ENCODE measurements at regions not wholly inside any gene's neighbourhood (a gene's known extent, or its start where the extent isn't known, plus 50 kb on each side); places are given as distances from the start of the nearest gene placed in this dataset.

- TF ChIP-seq CTCF (IDR thresholded peaks at IDR 0.05; ENCODE audit: extremely low read depth, insufficient read depth, missing control alignments) = no peak
- DNase-seq (ENCODE audit: low spot score) = no peak
- in situ Hi-C loops (cut with MboI; ENCODE audit: low pct_unique_long_range_greater_than_20kb, low sequenced_read_pairs, unreplicated experiment) = no loop called here
These were observed 126.3 kb downstream of the IRS1 start for GRCh38 chr2:226673314-226673723.

GRCh38 chr2:226671141-226671676 is 128.4 kb downstream of the IRS1 start:
- no peak for DNase-seq (ENCODE audit: low spot score)
- no peak for TF ChIP-seq CTCF (IDR thresholded peaks at IDR 0.05; ENCODE audit: extremely low read depth, insufficient read depth, missing control alignments)
- in situ Hi-C loops (cut with MboI; ENCODE audit: low pct_unique_long_range_greater_than_20kb, low sequenced_read_pairs, unreplicated experiment) = no loop called here

- in situ Hi-C loops (cut with MboI; ENCODE audit: low pct_unique_long_range_greater_than_20kb, low sequenced_read_pairs, unreplicated experiment) = no loop called here
- no peak for TF ChIP-seq CTCF (IDR thresholded peaks at IDR 0.05; ENCODE audit: extremely low read depth, insufficient read depth, missing control alignments)
- no peak for DNase-seq (ENCODE audit: low spot score)
These were observed 129.7 kb downstream of the IRS1 start for GRCh38 chr2:226669905-226670304.

- DNase-seq (ENCODE audit: low spot score) = no peak
- no peak for TF ChIP-seq CTCF (IDR thresholded peaks at IDR 0.05; ENCODE audit: extremely low read depth, insufficient read depth, missing control alignments)
- in situ Hi-C loops (cut with MboI; ENCODE audit: low pct_unique_long_range_greater_than_20kb, low sequenced_read_pairs, unreplicated experiment) = no loop called here
These were observed 130.4 kb downstream of the IRS1 start for GRCh38 chr2:226669249-226669648.

GRCh38 chr2:226667736-226668135 is 131.9 kb downstream of the IRS1 start:
- no peak for TF ChIP-seq CTCF (IDR thresholded peaks at IDR 0.05; ENCODE audit: extremely low read depth, insufficient read depth, missing control alignments)
- DNase-seq (ENCODE audit: low spot score) = no peak
- in situ Hi-C loops (cut with MboI; ENCODE audit: low pct_unique_long_range_greater_than_20kb, low sequenced_read_pairs, unreplicated experiment) = no loop called here

- no peak for DNase-seq (ENCODE audit: low spot score)
- in situ Hi-C loops (cut with MboI; ENCODE audit: low pct_unique_long_range_greater_than_20kb, low sequenced_read_pairs, unreplicated experiment) = no loop called here
- no peak for TF ChIP-seq CTCF (IDR thresholded peaks at IDR 0.05; ENCODE audit: extremely low read depth, insufficient read depth, missing control alignments)
These were observed 134.3 kb downstream of the IRS1 start for GRCh38 chr2:226665306-226665831.
